Liver (tissue), 8 donors: ENCODE measurements at regions not wholly inside any gene's neighbourhood (a gene's known extent, or its start where the extent isn't known, plus 50 kb on each side); places are given as distances from the start of the nearest gene placed in this dataset.

ENCODE experiments used
- DNase-seq: peaks from one replicate; pipeline ENCODE4 v3.0.0-alpha.2; 2017; ENCODE audit warnings: low spot score
- H3K27ac ChIP-seq, 2 donors: one replicate each; pipeline ENCODE4 v1.7.0; 2013; ENCODE audit warnings: inconsistent platforms in 2 of 2, low read length in 2 of 2, control low read depth in 1 of 2, low read depth in 1 of 2, mild to moderate bottlenecking in 1 of 2
- H3K27me3 ChIP-seq, 4 donors: one replicate each; pipeline versions ENCODE4 v1.6.1 to v1.7.0; 2013; ENCODE audit warnings: low read length in 3 of 4, inconsistent platforms in 1 of 4, mild to moderate bottlenecking in 1 of 4, moderate library complexity in 1 of 4; ENCODE audit not compliant: control insufficient read depth in 4 of 4, insufficient read depth in 4 of 4
- H3K36me3 ChIP-seq, 4 donors: one replicate each; pipeline versions ENCODE4 v1.6.1 to v1.7.0; 2013; ENCODE audit warnings: low read length in 3 of 4, mild to moderate bottlenecking in 3 of 4, low read depth in 1 of 4, moderate library complexity in 1 of 4; ENCODE audit not compliant: control insufficient read depth in 4 of 4, insufficient read depth in 3 of 4
- H3K4me1 ChIP-seq, 4 donors: one replicate each; pipeline versions ENCODE4 v1.6.1 to v1.7.0; 2013; ENCODE audit warnings: low read length in 3 of 4, mild to moderate bottlenecking in 3 of 4, moderate library complexity in 1 of 4; ENCODE audit not compliant: control insufficient read depth in 4 of 4, insufficient read depth in 4 of 4
- H3K4me3 ChIP-seq, 3 donors: one replicate each; pipeline versions ENCODE4 v1.6.1 to v1.7.0; 2013; ENCODE audit warnings: low read length in 3 of 3, control low read depth in 1 of 3, low read depth in 1 of 3, mild to moderate bottlenecking in 1 of 3
- H3K9ac ChIP-seq, 2 donors: one replicate each; pipeline ENCODE4 v1.7.0; 2013; ENCODE audit warnings: low read length in 2 of 2, mild to moderate bottlenecking in 2 of 2, moderate library complexity in 2 of 2, control low read depth in 1 of 2, low read depth in 1 of 2
- H3K9me3 ChIP-seq, 4 donors: one replicate each; pipeline versions ENCODE4 v1.6.1 to v1.7.0; 2013; ENCODE audit warnings: low read length in 3 of 4; ENCODE audit not compliant: control insufficient read depth in 4 of 4
- ATF3 ChIP-seq: IDR thresholded peaks from 2 replicates; pipeline ENCODE4 v1.6.1; 2016; ENCODE audit warnings: antibody characterized with exemption
- CTCF ChIP-seq: fragments of 150-350 bp; IDR thresholded peaks from 2 replicates; pipeline ENCODE4 v1.5.1; 2017; ENCODE audit warnings: improper control_type of control experiment, low read depth, low read length; ENCODE audit not compliant: missing input control
- EGR1 ChIP-seq, 2 donors: IDR thresholded peaks; 2 replicates each; pipeline ENCODE4 v1.6.1; 2016 to 2018; ENCODE audit warnings: antibody characterized with exemption in 2 of 2, low read depth in 2 of 2
- FOXA1 ChIP-seq: IDR thresholded peaks from 2 replicates; pipeline ENCODE4 v1.6.1; 2016; ENCODE audit warnings: antibody characterized with exemption
- FOXA2 ChIP-seq: IDR thresholded peaks from 2 replicates; pipeline ENCODE4 v1.6.1; 2016; ENCODE audit warnings: antibody characterized with exemption
- GABPA ChIP-seq, 2 donors: IDR thresholded peaks in 1 of 2; conservative IDR thresholded peaks in 1 of 2; 2 replicates each; pipeline ENCODE4 v1.6.1; 2016; ENCODE audit warnings: antibody characterized with exemption in 2 of 2, mild to moderate bottlenecking in 1 of 2, moderate library complexity in 1 of 2
- HNF4A ChIP-seq, 2 donors: conservative IDR thresholded peaks; 2 replicates each; pipeline ENCODE4 v1.6.1; 2016; ENCODE audit warnings: antibody characterized with exemption in 2 of 2, mild to moderate bottlenecking in 2 of 2
- HNF4G ChIP-seq: IDR thresholded peaks from 2 replicates; pipeline ENCODE4 v1.6.1; 2016; ENCODE audit warnings: antibody characterized with exemption
- JUND ChIP-seq, 2 donors: IDR thresholded peaks; 2 replicates each; pipeline ENCODE4 v1.6.1; 2016; ENCODE audit warnings: antibody characterized with exemption in 2 of 2
- MAX ChIP-seq: IDR thresholded peaks from 2 replicates; pipeline ENCODE4 v1.6.1; 2016; ENCODE audit warnings: antibody characterized with exemption
- NR2F2 ChIP-seq: IDR thresholded peaks from 2 replicates; pipeline ENCODE4 v1.6.1; 2016; ENCODE audit warnings: antibody characterized with exemption
- RAD21 ChIP-seq, 2 donors: IDR thresholded peaks; 2 replicates each; pipeline ENCODE4 v1.6.1; 2016; ENCODE audit warnings: antibody characterized with exemption in 2 of 2, mild to moderate bottlenecking in 2 of 2
- REST ChIP-seq: IDR thresholded peaks from 2 replicates; pipeline ENCODE4 v1.6.1; 2016; ENCODE audit warnings: antibody characterized with exemption, mild to moderate bottlenecking
- RXRA ChIP-seq, 2 donors: IDR thresholded peaks; 2 replicates each; pipeline ENCODE4 v1.6.1; 2017 to 2018; ENCODE audit warnings: antibody characterized with exemption in 2 of 2, mild to moderate bottlenecking in 1 of 2
- TAF1 ChIP-seq: conservative IDR thresholded peaks from 2 replicates; pipeline ENCODE4 v1.6.1; 2016; ENCODE audit warnings: antibody characterized with exemption, mild to moderate bottlenecking
- YY1 ChIP-seq: IDR thresholded peaks from 2 replicates; pipeline ENCODE4 v1.6.1; 2016; ENCODE audit warnings: antibody characterized with exemption, mild to moderate bottlenecking
- ZBTB33 ChIP-seq: IDR thresholded peaks from 2 replicates; pipeline ENCODE4 v1.6.1; 2016; ENCODE audit warnings: antibody characterized with exemption
- WGBS: extraction: QIAGEN DNeasy Blood & Tissue Kit; methylation state at CpG from one replicate; pipeline ENCODE4 v1.1.7; 2013; 5-methylcytosine and 5-hydroxymethylcytosine counted together
- donor health status: healthy.
- donor health status: healthy.
- donor health status: healthy.
- donor health status: healthy.
- donor health status: healthy.

DNA sequence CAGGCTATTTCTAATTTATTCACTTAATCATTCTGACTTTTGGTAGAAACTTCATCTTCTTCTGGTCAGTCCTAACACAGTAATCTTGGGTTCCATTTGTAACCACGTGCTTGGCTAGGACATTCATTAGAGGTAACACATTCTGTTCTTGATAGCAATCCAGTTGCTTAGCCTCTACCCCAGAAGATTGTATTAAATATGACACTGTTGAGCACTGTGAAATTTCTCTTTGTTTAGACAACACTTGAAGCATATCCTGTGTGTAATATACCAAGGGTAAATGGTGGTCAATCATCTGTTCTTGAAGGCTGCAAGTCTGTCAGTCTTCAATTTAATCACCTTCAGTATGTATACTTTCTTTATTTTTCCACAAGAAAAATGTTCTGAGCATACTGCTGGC is 523.0 kb downstream of the ANKRD50 start:
- no peak for DNase-seq
- no peak overlapping the region for H3K27ac ChIP-seq
- WGBS, result 65% methylated on average over 1 of the region's 1 CpG
- no peaks in the 10 kb centered on the region for H3K4me1 ChIP-seq
- no peak overlapping the region for H3K4me3 ChIP-seq
- no peaks in the 10 kb centered on the region for H3K36me3 ChIP-seq
- no peak for TF ChIP-seq ZBTB33
- no peak for TF ChIP-seq JUND (IDR thresholded peaks at IDR 0.05)
- TF ChIP-seq YY1, result no peak
- TF ChIP-seq HNF4G, result no peak
- TF ChIP-seq RAD21 (IDR thresholded peaks at IDR 0.05), result no peak
- TF ChIP-seq MAX, result no peak
- no peak for TF ChIP-seq EGR1 (IDR thresholded peaks at IDR 0.05; ENCODE audit: low read depth in 2 of 2)
- no peak for TF ChIP-seq CTCF
- no peak for TF ChIP-seq GABPA (IDR thresholded peaks at IDR 0.05 in 1 of 2, conservative IDR thresholded peaks at IDR 0.05 in 1 of 2)
- no peak for TF ChIP-seq REST
- TF ChIP-seq NR2F2, result no peak
- no peak for TF ChIP-seq FOXA2
- no peak for TF ChIP-seq FOXA1
- no peak for TF ChIP-seq RXRA (IDR thresholded peaks at IDR 0.05)
- no peak for TF ChIP-seq ATF3
- no peak for TF ChIP-seq HNF4A (conservative IDR thresholded peaks at IDR 0.05)
- H3K9me3 ChIP-seq, result peaks cover 0 to 6% (median 1%) of the 10 kb centered on the region in 4 donors
- no peaks in the 10 kb centered on the region for H3K27me3 ChIP-seq
- no peak overlapping the region for H3K9ac ChIP-seq

DNA sequence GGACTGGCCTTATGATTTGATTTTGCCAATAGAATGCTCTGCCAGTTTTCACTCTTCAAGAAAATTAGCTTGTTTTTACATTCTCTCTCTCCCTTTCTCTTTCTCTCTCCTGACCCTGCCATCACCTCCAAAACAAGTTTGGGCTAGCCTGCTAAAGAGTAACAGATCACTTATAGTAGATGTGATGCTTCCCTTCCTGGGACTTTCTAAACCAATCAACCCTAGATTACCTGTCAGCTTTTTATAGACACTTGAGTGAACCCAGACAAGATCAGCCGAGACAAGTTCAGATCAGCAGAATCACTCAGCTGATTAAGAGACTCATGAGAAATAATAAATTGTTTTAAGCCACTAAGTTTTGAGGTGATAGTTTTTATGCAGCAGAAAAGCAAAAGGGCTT is 521.2 kb downstream of the ANKRD50 start:
- Histone ChIP-seq H3K27ac (no peak overlapping the region), H3K27me3 (no peaks in the 10 kb centered on the region), H3K36me3 (no peaks in the 10 kb centered on the region), H3K9me3 (peaks cover 0 to 2% (median under 1%) of the 10 kb centered on the region in 4 donors), H3K4me3 (no peak overlapping the region), H3K9ac (no peak overlapping the region), H3K4me1 (no peaks in the 10 kb centered on the region)
- no peak for DNase-seq
- WGBS, result 90% methylated on average over 1 of the region's 1 CpG
- TF ChIP-seq RXRA (IDR thresholded peaks at IDR 0.05) (no peak), CTCF (no peak), FOXA1 (no peak), ZBTB33 (no peak), NR2F2 (no peak), EGR1 (IDR thresholded peaks at IDR 0.05; ENCODE audit: low read depth in 2 of 2) (no peak), GABPA (IDR thresholded peaks at IDR 0.05 in 1 of 2, conservative IDR thresholded peaks at IDR 0.05 in 1 of 2) (no peak), ATF3 (no peak), FOXA2 (no peak), TAF1 (no peak)
